Ishikawa (cell line): ENCODE measurements at regions not wholly inside any gene's neighbourhood (a gene's known extent, or its start where the extent isn't known, plus 50 kb on each side); places are given as distances from the start of the nearest gene placed in this dataset.

Experiments
- CEBPB ChIP-seq: IDR thresholded peaks from 2 replicates; pipeline ENCODE4 v1.6.1; 2012
- CREB1 ChIP-seq: IDR thresholded peaks from 2 replicates; pipeline ENCODE4 v1.6.1; 2012; ENCODE audit warnings: low read depth
- EGR1 ChIP-seq: IDR thresholded peaks from 2 replicates; pipeline ENCODE4 v1.6.1; 2012
- FOXM1 ChIP-seq: IDR thresholded peaks from 2 replicates; pipeline ENCODE4 v1.6.1; 2012; ENCODE audit warnings: low read depth, borderline replicate concordance
- MAX ChIP-seq: IDR thresholded peaks from 2 replicates; pipeline ENCODE4 v1.6.1; 2012
- NFIC ChIP-seq: IDR thresholded peaks from 2 replicates; pipeline ENCODE4 v1.6.1; 2012
- RAD21 ChIP-seq: IDR thresholded peaks from 2 replicates; pipeline ENCODE4 v1.6.1; 2012; ENCODE audit warnings: low read depth
- REST ChIP-seq: IDR thresholded peaks from 2 replicates; pipeline ENCODE4 v1.6.1; 2012; ENCODE audit warnings: low read depth, mild to moderate bottlenecking
- TAF1 ChIP-seq: IDR thresholded peaks from 2 replicates; pipeline ENCODE4 v1.6.1; 2012; ENCODE audit warnings: low read depth, mild to moderate bottlenecking
- TCF12 ChIP-seq: IDR thresholded peaks from 2 replicates; pipeline ENCODE4 v1.6.1; 2012; ENCODE audit warnings: low read depth
- TEAD4 ChIP-seq: IDR thresholded peaks from 2 replicates; pipeline ENCODE4 v1.6.1; 2012
- USF1 ChIP-seq: IDR thresholded peaks from 2 replicates; pipeline ENCODE4 v1.6.1; 2012
- YY1 ChIP-seq: IDR thresholded peaks from 2 replicates; pipeline ENCODE4 v1.6.1; 2012; ENCODE audit warnings: low read depth
- ZBTB7A ChIP-seq: IDR thresholded peaks from 2 replicates; pipeline ENCODE4 v1.6.1; 2012; ENCODE audit warnings: low read depth

- TF ChIP-seq CREB1 (no peak), MAX (no peak), TAF1 (no peak), RAD21 (no peak), TCF12 (no peak), YY1 (no peak), ZBTB7A (no peak), USF1 (no peak), FOXM1 (no peak), TEAD4 (no peak), CEBPB (no peak), EGR1 (no peak), REST (no peak)
Observed at GRCh38 chr4:24169956-24170355, 280.1 kb upstream of the PPARGC1A start.

GRCh38 chr4:24168658-24169057 lies 278.8 kb upstream of the PPARGC1A start:
- TF ChIP-seq TEAD4: no peak

- TF ChIP-seq CEBPB (no peak), NFIC (no peak), REST (no peak), TEAD4 (no peak), MAX (no peak)
Observed at GRCh38 chr4:24166501-24166900, 276.7 kb upstream of the PPARGC1A start.

GRCh38 chr4:24164797-24165196 lies 274.9 kb upstream of the PPARGC1A start:
- TF ChIP-seq CREB1 (no peak), MAX (no peak), REST (no peak), NFIC (no peak), TAF1 (no peak), FOXM1 (no peak), RAD21 (no peak), TCF12 (no peak)

- no peak for TF ChIP-seq EGR1
- no peak for TF ChIP-seq CEBPB
- TF ChIP-seq TEAD4: no peak
- no peak for TF ChIP-seq RAD21
- no peak for TF ChIP-seq FOXM1
- no peak for TF ChIP-seq USF1
- no peak for TF ChIP-seq CREB1
Observed at GRCh38 chr4:24164054-24164693, 274.3 kb upstream of the PPARGC1A start.

GRCh38 chr4:24163314-24163713 lies 273.5 kb upstream of the PPARGC1A start:
- TF ChIP-seq TEAD4: no peak
